OCI-LY7 (cell line): ENCODE measurements at regions not wholly inside any gene's neighbourhood (a gene's known extent, or its start where the extent isn't known, plus 50 kb on each side); places are given as distances from the start of the nearest gene placed in this dataset.

Experiments
- BruUV-seq: library from RNA; stranded (reverse); fragments of 400-500 nt; replicated peaks from 2 replicates; lab custom pipeline; 2021; lab: Mats Ljungman, UMichigan
- CTCF ChIA-PET: fragments of 300-600 bp; sonication (Branson Sonifier 250); formaldehyde crosslinking; loops from one replicate; lab custom pipeline; 2022; ENCODE audit warnings: antibody characterized with exemption; ENCODE audit not compliant: unreplicated experiment; lab: Charles Lee
- POLR2A ChIA-PET: fragments of 300-600 bp; sonication (Branson Sonifier 250); formaldehyde crosslinking; loops from one replicate; lab custom pipeline; 2022; ENCODE audit warnings: antibody characterized with exemption; lab: Charles Lee
- DNase-seq: peaks from one replicate; pipeline ENCODE4 v3.0.0-alpha.2; 2015; ENCODE audit warnings: low spot score
- H2AFZ ChIP-seq: fragments of 200-600 bp; sonication (generic), shearing (Covaris generic); 2 replicates; pipeline ENCODE4 v1.6.1; 2014; ENCODE audit warnings: mild to moderate bottlenecking, antibody characterized with exemption, low read length, moderate library complexity
- H3K27ac ChIP-seq: fragments of 200-600 bp; sonication (generic); 2 replicates; pipeline ENCODE4 v1.5.1; 2014; ENCODE audit warnings: mixed run types, low read depth, mild to moderate bottlenecking, moderate library complexity, low read length, inconsistent platforms; ENCODE audit not compliant: poor library complexity, severe bottlenecking
- H3K36me3 ChIP-seq: fragments of 200-600 bp; sonication (generic); 2 replicates; pipeline ENCODE4 v1.6.1; 2014; ENCODE audit warnings: mild to moderate bottlenecking, antibody characterized with exemption, low read length, moderate library complexity, mixed read lengths; ENCODE audit not compliant: insufficient read depth
- H3K4me1 ChIP-seq: fragments of 200-600 bp; sonication (generic); 2 replicates; pipeline ENCODE4 v1.5.1; 2014; ENCODE audit warnings: mild to moderate bottlenecking, low read length; ENCODE audit not compliant: insufficient read depth, poor library complexity, severe bottlenecking
- H3K4me2 ChIP-seq: fragments of 200-600 bp; sonication (generic); 2 replicates; pipeline ENCODE4 v1.6.1; 2014; ENCODE audit warnings: mild to moderate bottlenecking, low read length
- H3K4me3 ChIP-seq: fragments of 200-600 bp; sonication (generic); 2 replicates; pipeline ENCODE4 v1.5.1; 2014; ENCODE audit warnings: mild to moderate bottlenecking, low read depth, low read length; ENCODE audit not compliant: poor library complexity, severe bottlenecking
- H3K79me2 ChIP-seq: fragments of 200-600 bp; sonication (generic); 2 replicates; pipeline ENCODE4 v1.6.1; 2016; ENCODE audit warnings: low read depth, mild to moderate bottlenecking, low read length, moderate library complexity, mixed read lengths; ENCODE audit not compliant: insufficient read depth
- H3K9me2 ChIP-seq: fragments of 200-600 bp; sonication (generic); 2 replicates; pipeline ENCODE4 v1.6.1; 2016; ENCODE audit warnings: mild to moderate bottlenecking, low read length, mixed read lengths; ENCODE audit not compliant: insufficient read depth
- H3K9me3 ChIP-seq: fragments of 200-600 bp; sonication (generic); 2 replicates; pipeline ENCODE4 v1.6.1; 2014; ENCODE audit warnings: mild to moderate bottlenecking, mixed run types, low read length, mixed read lengths
- H4K20me1 ChIP-seq: fragments of 200-600 bp; sonication (generic); 2 replicates; pipeline ENCODE4 v1.6.1; 2014; ENCODE audit warnings: mild to moderate bottlenecking, antibody characterized with exemption, low read length, moderate library complexity, mixed read lengths; ENCODE audit not compliant: insufficient read depth
- CTCF ChIP-seq: fragments of 200-600 bp; sonication (generic); conservative IDR thresholded peaks from 2 replicates; pipeline ENCODE4 v1.5.1; 2014; ENCODE audit warnings: mild to moderate bottlenecking, antibody characterized with exemption, low read length, moderate library complexity, mixed read lengths
- EZH2phosphoT487 ChIP-seq: fragments of 200-600 bp; sonication (generic); IDR thresholded peaks from 2 replicates; pipeline ENCODE4 v1.6.1; 2018; ENCODE audit warnings: low read depth, borderline replicate concordance, mild to moderate bottlenecking, mixed run types, antibody characterized with exemption, low read length, moderate library complexity, mixed read lengths
- intact Hi-C: fragments of 100-400 bp; cut with micrococcal nuclease; formaldehyde crosslinking; loops from one replicate; pipeline ENCODE4 v1.10.0; 2022; ENCODE audit not compliant: unreplicated experiment

GRCh38 chr2:118388771-118389170 lies 300.5 kb downstream of the INSIG2 start:
- Histone ChIP-seq H4K20me1 (no peaks in the 10 kb centered on the region), H3K4me1 (no peaks in the 10 kb centered on the region), H3K9me3 (no peaks in the 10 kb centered on the region), H3K27ac (no peak overlapping the region), H3K79me2 (no peaks in the 10 kb centered on the region), H3K9me2 (no peaks in the 10 kb centered on the region), H3K4me3 (no peak overlapping the region), H3K4me2 (no peak overlapping the region), H2AFZ (no peak overlapping the region), H3K36me3 (no peaks in the 10 kb centered on the region)
- TF ChIP-seq EZH2phosphoT487 (no peak), CTCF (no peak)
- DNase-seq: no peak
- intact Hi-C loops: no loop called here
- POLR2A ChIA-PET: interaction anchor here (0.6 kb wide), 1 partner anchor 40 kb away, joined by 3 read pairs; no protein-coding TSS in a partner anchor
- CTCF ChIA-PET: no interaction called here
- no TSS peak for BruUV-seq

GRCh38 chr2:118387509-118387908 lies 299.2 kb downstream of the INSIG2 start:
- no peaks in the 10 kb centered on the region for H3K4me1 ChIP-seq
- no peak overlapping the region for H3K4me3 ChIP-seq
- H3K4me2 ChIP-seq: no peak overlapping the region
- BruUV-seq: no TSS peak
- DNase-seq: no peak
- TF ChIP-seq CTCF (no peak), EZH2phosphoT487 (no peak)
- intact Hi-C loops: no loop called here
- no peaks in the 10 kb centered on the region for H3K9me2 ChIP-seq
- H4K20me1 ChIP-seq: no peaks in the 10 kb centered on the region
- H3K79me2 ChIP-seq: no peaks in the 10 kb centered on the region
- H3K36me3 ChIP-seq: no peaks in the 10 kb centered on the region
- CTCF ChIA-PET: no interaction called here
- POLR2A ChIA-PET: no interaction called here
- H3K9me3 ChIP-seq: no peaks in the 10 kb centered on the region
- no peak overlapping the region for H2AFZ ChIP-seq
- no peak overlapping the region for H3K27ac ChIP-seq

- POLR2A ChIA-PET: no interaction called here
- H3K36me3 ChIP-seq: no peaks in the 10 kb centered on the region
- no peak overlapping the region for H3K4me3 ChIP-seq
- no peak overlapping the region for H3K4me2 ChIP-seq
- no peaks in the 10 kb centered on the region for H3K79me2 ChIP-seq
- BruUV-seq: no TSS peak
- intact Hi-C loops: no loop called here
- DNase-seq: no peak
- no peaks in the 10 kb centered on the region for H3K4me1 ChIP-seq
- H2AFZ ChIP-seq: no peak overlapping the region
- no peak for TF ChIP-seq CTCF
- TF ChIP-seq EZH2phosphoT487: no peak
- no peaks in the 10 kb centered on the region for H3K9me3 ChIP-seq
- H3K9me2 ChIP-seq: no peaks in the 10 kb centered on the region
- no peak overlapping the region for H3K27ac ChIP-seq
- CTCF ChIA-PET: no interaction called here
- no peaks in the 10 kb centered on the region for H4K20me1 ChIP-seq
Observed at GRCh38 chr2:118386641-118387302, 298.5 kb downstream of the INSIG2 start.
